OCI-LY7 (cell line): ENCODE measurements at regions not wholly inside any gene's neighbourhood (a gene's known extent, or its start where the extent isn't known, plus 50 kb on each side); places are given as distances from the start of the nearest gene placed in this dataset.

Experiments
- CTCF ChIP-seq: fragments of 200-600 bp; sonication (generic); conservative IDR thresholded peaks from 2 replicates; pipeline ENCODE4 v1.5.1; 2014; ENCODE audit warnings: mild to moderate bottlenecking, antibody characterized with exemption, low read length, moderate library complexity, mixed read lengths
- EZH2phosphoT487 ChIP-seq: fragments of 200-600 bp; sonication (generic); IDR thresholded peaks from 2 replicates; pipeline ENCODE4 v1.6.1; 2018; ENCODE audit warnings: low read depth, borderline replicate concordance, mild to moderate bottlenecking, mixed run types, antibody characterized with exemption, low read length, moderate library complexity, mixed read lengths

GRCh38 chr4:177937041-177937440 is 494.8 kb upstream of the AGA start:
- TF ChIP-seq CTCF (no peak), EZH2phosphoT487 (no peak)
